H1 (cell line): ENCODE measurements at regions not wholly inside any gene's neighbourhood (a gene's known extent, or its start where the extent isn't known, plus 50 kb on each side); places are given as distances from the start of the nearest gene placed in this dataset.

ENCODE experiments used
- CTCF ChIA-PET: fragments of 300-600 bp; sonication (Branson Sonifier 250); formaldehyde crosslinking; loops from one replicate; lab custom pipeline; 2021; ENCODE audit not compliant: partially characterized antibody; lab: Charles Lee
- POLR2A ChIA-PET: fragments of 300-600 bp; sonication (Branson Sonifier 250); formaldehyde crosslinking; loops from one replicate; lab custom pipeline; 2021; ENCODE audit warnings: inconsistent platforms; ENCODE audit not compliant: partially characterized antibody; lab: Charles Lee
- DNase-seq, 2 experiments: peaks; one replicate each; pipeline versions ENCODE4 v3.0.0 to v3.0.0-alpha.2; 2010 to 2022; ENCODE audit warnings: low spot score in 2 of 2, low read depth in 1 of 2, mixed read lengths in 1 of 2
- FAIRE-seq: peaks from 2 replicates; lab custom pipeline; 2011; peaks lifted over from hg19 to GRCh38; lab: Jason Lieb, UNC
- H2AFZ ChIP-seq: 2 replicates; pipeline ENCODE4 v1.8.1; 2012; ENCODE audit warnings: low read length, inconsistent platforms
- H2AK5ac ChIP-seq: 2 replicates; pipeline ENCODE4 v1.6.1; 2013; ENCODE audit warnings: low read depth, low read length
- H2BK120ac ChIP-seq: replicated peaks from 2 replicates; pipeline ENCODE3; 2013; ENCODE audit warnings: low read depth, low read length, inconsistent platforms
- H2BK12ac ChIP-seq: 2 replicates; pipeline ENCODE4 v1.6.1; 2013; ENCODE audit warnings: low read depth, low read length
- H2BK15ac ChIP-seq: 2 replicates; pipeline ENCODE4 v1.6.1; 2013; ENCODE audit warnings: low read length
- H2BK20ac ChIP-seq: 2 replicates; pipeline ENCODE4 v1.6.1; 2013; ENCODE audit warnings: low read length
- H2BK5ac ChIP-seq: 2 replicates; pipeline ENCODE4 v1.6.1; 2013; ENCODE audit warnings: low read depth, low read length
- H3K14ac ChIP-seq: 2 replicates; pipeline ENCODE4 v1.6.1; 2013; ENCODE audit warnings: inconsistent platforms; ENCODE audit not compliant: insufficient read length
- H3K18ac ChIP-seq: 2 replicates; pipeline ENCODE4 v1.6.1; 2013; ENCODE audit warnings: low read length; ENCODE audit errors: extremely low read depth
- H3K23ac ChIP-seq: 2 replicates; pipeline ENCODE4 v1.6.1; 2013; ENCODE audit warnings: inconsistent platforms; ENCODE audit not compliant: insufficient read length
- H3K23me2 ChIP-seq: 2 replicates; pipeline ENCODE4 v1.6.1; 2013; ENCODE audit warnings: low read depth, low read length
- H3K27ac ChIP-seq: 2 replicates; pipeline ENCODE4 v1.6.1; 2011; ENCODE audit warnings: low read depth, low read length, inconsistent platforms
- H3K27me3 ChIP-seq, 4 experiments: replicated peaks in 1 of 4; 1 replicate in 1 of 4; 2 replicates in 3 of 4; pipeline versions ENCODE4 v1.6.1 to v1.8.1; 2011 to 2013; ENCODE audit warnings: low read length in 3 of 4, mild to moderate bottlenecking in 3 of 4, inconsistent platforms in 2 of 4, mixed read lengths in 2 of 4, moderate library complexity in 1 of 4; ENCODE audit not compliant: control insufficient read depth in 3 of 4, insufficient read depth in 3 of 4; ENCODE audit errors: extremely low read depth in 1 of 4
- H3K36me3 ChIP-seq, 4 experiments: 2 replicates each; pipeline versions ENCODE4 v1.6.1 to v1.8.1; 2011 to 2013; ENCODE audit warnings: mild to moderate bottlenecking in 4 of 4, low read length in 3 of 4, moderate library complexity in 2 of 4, control low read depth in 1 of 4, inconsistent platforms in 1 of 4; ENCODE audit not compliant: insufficient read depth in 4 of 4, control insufficient read depth in 2 of 4
- H3K4ac ChIP-seq: replicated peaks from 2 replicates; pipeline ENCODE3; 2013; ENCODE audit warnings: low read length, low read depth, mixed read lengths, inconsistent platforms; ENCODE audit not compliant: insufficient read length
- H3K4me1 ChIP-seq, 4 experiments: replicated peaks in 1 of 4; 1 replicate in 1 of 4; 2 replicates in 3 of 4; pipeline versions ENCODE4 v1.6.1 to v1.8.1; 2011 to 2013; ENCODE audit warnings: low read length in 3 of 4, inconsistent platforms in 2 of 4, mixed read lengths in 1 of 4; ENCODE audit not compliant: insufficient read depth in 4 of 4, control insufficient read depth in 3 of 4
- H3K4me2 ChIP-seq, 2 experiments: 2 replicates each; pipeline versions ENCODE4 v1.6.1 to v1.8.1; 2011 to 2013; ENCODE audit warnings: low read depth in 2 of 2, low read length in 2 of 2, control low read depth in 1 of 2, inconsistent platforms in 1 of 2, mild to moderate bottlenecking in 1 of 2; ENCODE audit not compliant: insufficient read depth in 1 of 2
- H3K4me3 ChIP-seq, 4 experiments: fragments of 200-600, 300-600 bp in 1 of 4; sonication (generic), shearing (Covaris generic), sonication (Bioruptor Twin) in 1 of 4; 2 replicates each; pipeline versions ENCODE4 v1.5.1 to v1.8.1; 2011 to 2016; ENCODE audit warnings: low read length in 4 of 4, low read depth in 3 of 4, control low read depth in 2 of 4, inconsistent platforms in 2 of 4, mild to moderate bottlenecking in 2 of 4, mixed read lengths in 1 of 4, moderate library complexity in 1 of 4; ENCODE audit not compliant: insufficient read depth in 2 of 4; ENCODE audit errors: extremely low read depth in 1 of 4
- H3K56ac ChIP-seq: replicated peaks from 2 replicates; pipeline ENCODE3; 2013; ENCODE audit warnings: low read depth, mild to moderate bottlenecking, mixed read lengths, low read length, inconsistent platforms; ENCODE audit not compliant: insufficient read length
- H3K79me1 ChIP-seq: 2 replicates; pipeline ENCODE4 v1.6.1; 2013; ENCODE audit warnings: low read depth, low read length, control low read depth
- H3K79me2 ChIP-seq, 2 experiments: 2 replicates each; pipeline versions ENCODE4 v1.6.1 to v1.8.1; 2012 to 2013; ENCODE audit warnings: low read length in 2 of 2, mild to moderate bottlenecking in 2 of 2, inconsistent platforms in 1 of 2; ENCODE audit not compliant: insufficient read depth in 2 of 2, control insufficient read depth in 1 of 2
- H3K9ac ChIP-seq, 4 experiments: replicated peaks in 1 of 4; 1 replicate in 1 of 4; 2 replicates in 3 of 4; pipeline versions ENCODE4 v1.6.1 to v1.8.1; 2011 to 2013; ENCODE audit warnings: low read depth in 3 of 4, low read length in 3 of 4, control low read depth in 2 of 4, mild to moderate bottlenecking in 2 of 4, moderate library complexity in 2 of 4, inconsistent platforms in 1 of 4; ENCODE audit errors: extremely low read depth in 1 of 4
- H3K9me3 ChIP-seq, 2 experiments: 2 replicates each; pipeline versions ENCODE4 v1.6.1 to v1.8.1; 2012 to 2013; ENCODE audit warnings: mild to moderate bottlenecking in 2 of 2, moderate library complexity in 2 of 2, control low read depth in 1 of 2, inconsistent platforms in 1 of 2, low read depth in 1 of 2, low read length in 1 of 2, mixed read lengths in 1 of 2; ENCODE audit not compliant: insufficient read depth in 2 of 2
- H4K20me1 ChIP-seq, 2 experiments: replicated peaks in 1 of 2; 2 replicates each; pipeline versions ENCODE3 to v1.8.1; 2011 to 2013; ENCODE audit warnings: inconsistent platforms in 2 of 2, low read length in 2 of 2, mild to moderate bottlenecking in 1 of 2; ENCODE audit not compliant: insufficient read depth in 2 of 2, control insufficient read depth in 1 of 2
- H4K5ac ChIP-seq: 2 replicates; pipeline ENCODE4 v1.6.1; 2013; ENCODE audit warnings: low read length, low read depth, mixed read lengths, inconsistent platforms; ENCODE audit not compliant: insufficient read length
- H4K8ac ChIP-seq: 2 replicates; pipeline ENCODE4 v1.8.0; 2013; ENCODE audit warnings: mild to moderate bottlenecking, moderate library complexity, low read length, inconsistent platforms; ENCODE audit not compliant: insufficient read depth; ENCODE audit errors: extremely low read depth
- H4K91ac ChIP-seq: replicated peaks from 2 replicates; pipeline ENCODE3; 2013; ENCODE audit warnings: low read length, mixed read lengths, inconsistent platforms; ENCODE audit not compliant: insufficient read length
- ATF2 ChIP-seq: IDR thresholded peaks from 2 replicates; pipeline ENCODE4 v1.6.1; 2012; ENCODE audit warnings: low read length, inconsistent platforms
- CREB1 ChIP-seq: IDR thresholded peaks from 2 replicates; pipeline ENCODE4 v1.6.1; 2012; ENCODE audit warnings: inconsistent platforms
- E2F6 ChIP-seq: IDR thresholded peaks from 2 replicates; pipeline ENCODE4 v1.6.1; 2012; ENCODE audit warnings: inconsistent platforms
- EP300 ChIP-seq, 2 experiments: IDR thresholded peaks; 1 replicate in 1 of 2; 2 replicates in 1 of 2; pipeline ENCODE4 v1.6.1; 2011 to 2012; ENCODE audit warnings: low read depth in 2 of 2, low read length in 2 of 2, mild to moderate bottlenecking in 2 of 2, borderline replicate concordance in 1 of 2, inconsistent platforms in 1 of 2, moderate library complexity in 1 of 2
- PHF8 ChIP-seq: fragments of 200-600 bp; sonication (generic); conservative IDR thresholded peaks from 2 replicates; pipeline ENCODE4 v1.7.1; 2012; ENCODE audit warnings: low read depth, mild to moderate bottlenecking, inconsistent platforms, low read length, moderate library complexity
- SIX5 ChIP-seq: IDR thresholded peaks from 2 replicates; pipeline ENCODE4 v1.6.1; 2011; ENCODE audit warnings: mild to moderate bottlenecking, low read depth, low read length
- WGBS, 2 experiments: shearing (Covaris generic) in 1 of 2; methylation state at CpG; one replicate each; pipeline versions ENCODE4 v1.1.6 to v1.1.7; 2013 to 2015; ENCODE audit warnings: low lambda C conversion rate in 2 of 2, mixed read lengths in 2 of 2, inconsistent platforms in 1 of 2, low coverage in 1 of 2, missing lambda C conversion rate in 1 of 2; ENCODE audit not compliant: insufficient replicate concordance in 2 of 2, insufficient coverage in 1 of 2, insufficient read length in 1 of 2; ENCODE audit errors: extremely low coverage in 1 of 2, missing lambda C conversion rate in 1 of 2; 5-methylcytosine and 5-hydroxymethylcytosine counted together

GRCh38 chr15:62608369-62608768, 434.2 kb upstream of the TPM1 start:
- Histone ChIP-seq H3K9ac (no peak overlapping the region), H3K23me2 (no peaks in the 10 kb centered on the region), H2BK5ac (no peak overlapping the region), H2BK12ac (no peak overlapping the region), H3K4ac (no peak overlapping the region), H3K36me3 (no peaks in the 10 kb centered on the region), H2BK20ac (no peak overlapping the region), H2AFZ (no peak overlapping the region), H3K79me1 (no peaks in the 10 kb centered on the region; the same call in 1 of the 2 replicates), H3K9me3 (no peaks in the 10 kb centered on the region), H2AK5ac (no peak overlapping the region), H3K14ac (no peak overlapping the region), H2BK15ac (no peak overlapping the region), H3K4me1 (no peaks in the 10 kb centered on the region), H4K91ac (no peak overlapping the region), H3K18ac (no peak overlapping the region), H3K56ac (no peak overlapping the region), H3K4me2 (no peak overlapping the region), H4K20me1 (no peaks in the 10 kb centered on the region), H3K79me2 (no peaks in the 10 kb centered on the region), H4K8ac (no peak overlapping the region), H3K27ac (no peak overlapping the region), H3K4me3 (no peak overlapping the region), H3K23ac (no peak overlapping the region), H4K5ac (no peak overlapping the region), H3K27me3 (no peaks in the 10 kb centered on the region), H2BK120ac (no peak overlapping the region)
- POLR2A ChIA-PET: no interaction called here
- CTCF ChIA-PET: interaction anchor here (0.8 kb wide), 1 partner anchor 134 kb away, joined by 3 read pairs; no protein-coding TSS in a partner anchor
- 86 to 100% methylated on average over 1 to 6 of the region's 6 CpGs for WGBS, 2 experiments
- FAIRE-seq (no peak), DNase-seq (no peak)
- no peak for TF ChIP-seq CREB1
- TF ChIP-seq PHF8: no peak
- TF ChIP-seq EP300 (IDR thresholded peaks at IDR 0.05; ENCODE audit: borderline replicate concordance in 1 of 2, low read depth in 2 of 2, low read length in 2 of 2): no peak
- no peak for TF ChIP-seq E2F6
- no peak for TF ChIP-seq SIX5
- no peak for TF ChIP-seq ATF2
